Activated CD8-positive, alpha-beta memory T cell treated with anti-CD3 and anti-CD28 coated beads for 24 hours (primary cell): ENCODE measurements at regions not wholly inside any gene's neighbourhood (a gene's known extent, or its start where the extent isn't known, plus 50 kb on each side); places are given as distances from the start of the nearest gene placed in this dataset.
A peak's percentile ranks its signal among the peaks of the same experiment; 100 is the strongest.
"Not testable (repeated sequence)": the region's sequence is repeated elsewhere in the genome, so short reads cannot be mapped to it uniquely, and the experiment has no call there.

Source experiments
- DNase-seq: peaks from one replicate; pipeline ENCODE4 v3.0.0-alpha.2; 2020

- DNase-seq = no peak
These were observed 101.8 kb downstream of the ESM1 start for GRCh38 chr5:54883374-54884194.

DNA sequence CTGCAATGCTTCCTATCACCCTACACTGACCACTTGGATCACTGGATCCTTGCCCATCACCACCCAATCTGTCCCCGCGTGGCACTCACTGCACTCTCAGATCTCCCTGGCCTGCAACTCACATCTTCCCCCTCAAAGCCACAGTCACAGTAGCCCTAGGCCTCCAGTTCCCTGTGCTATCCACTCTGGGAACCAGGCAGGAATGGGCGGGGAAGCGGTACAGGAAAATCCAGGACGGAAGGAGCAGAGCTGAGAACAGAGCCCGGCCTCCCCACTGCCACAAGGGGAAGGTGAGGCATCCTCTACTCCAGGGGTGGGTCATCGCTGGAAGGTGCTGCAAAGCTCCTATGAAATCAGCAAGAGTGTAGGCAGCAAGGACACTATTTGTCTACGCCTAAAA, 102.6 kb downstream of the ESM1 start:
- DNase-seq = no peak

DNA sequence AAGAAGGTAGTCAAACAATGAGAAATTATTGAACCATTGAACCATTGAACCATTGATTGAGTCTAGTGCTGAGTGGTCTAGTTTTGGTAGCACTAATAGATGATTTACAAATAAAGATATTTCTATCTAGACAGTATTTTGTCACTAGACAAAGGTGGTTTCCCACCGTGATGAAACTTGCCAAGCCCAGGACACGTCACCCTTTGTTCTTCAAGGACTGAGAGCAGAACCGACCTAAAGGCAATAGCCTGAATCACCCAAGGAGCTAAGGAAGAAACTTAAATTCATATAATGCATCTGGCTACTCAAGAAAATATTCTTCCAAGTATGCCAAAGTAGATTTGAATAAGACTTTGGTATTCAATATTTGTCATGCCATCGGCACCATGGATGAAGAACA, 103.3 kb downstream of the ESM1 start:
- no peak for DNase-seq

- no peak for DNase-seq
These were observed 103.9 kb downstream of the ESM1 start for GRCh38 chr5:54881286-54882005.

DNA sequence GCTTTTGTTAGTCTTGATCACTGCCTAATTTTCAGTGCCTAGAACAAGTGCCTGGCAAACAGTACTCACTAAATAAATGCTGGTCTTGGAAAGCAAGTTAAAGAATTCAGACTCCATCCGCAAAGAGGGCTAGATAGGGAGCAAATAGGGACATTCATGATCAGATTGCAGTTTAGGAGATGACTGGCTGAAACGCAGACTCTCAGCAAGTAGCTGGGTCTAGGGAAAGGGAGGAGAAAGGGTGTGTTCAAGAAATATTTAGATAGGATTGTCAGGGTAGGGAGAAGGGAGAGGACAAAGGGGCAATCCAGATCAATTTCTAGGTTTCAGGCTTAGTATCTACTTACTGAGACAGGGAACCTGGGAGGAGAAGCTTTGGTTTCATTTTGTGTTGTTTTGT, 108.4 kb downstream of the ESM1 start:
- no peak for DNase-seq

GRCh38 chr5:54876556-54876955, 108.8 kb downstream of the ESM1 start:
- no peak for DNase-seq

- DNase-seq = no peak
These were observed 110.9 kb downstream of the ESM1 start for GRCh38 chr5:54874337-54875021.

- no peak for DNase-seq
These were observed 111.7 kb downstream of the ESM1 start for GRCh38 chr5:54873691-54874090.

- DNase-seq = no peak
These were observed 112.6 kb downstream of the ESM1 start for GRCh38 chr5:54872810-54873209.

DNA sequence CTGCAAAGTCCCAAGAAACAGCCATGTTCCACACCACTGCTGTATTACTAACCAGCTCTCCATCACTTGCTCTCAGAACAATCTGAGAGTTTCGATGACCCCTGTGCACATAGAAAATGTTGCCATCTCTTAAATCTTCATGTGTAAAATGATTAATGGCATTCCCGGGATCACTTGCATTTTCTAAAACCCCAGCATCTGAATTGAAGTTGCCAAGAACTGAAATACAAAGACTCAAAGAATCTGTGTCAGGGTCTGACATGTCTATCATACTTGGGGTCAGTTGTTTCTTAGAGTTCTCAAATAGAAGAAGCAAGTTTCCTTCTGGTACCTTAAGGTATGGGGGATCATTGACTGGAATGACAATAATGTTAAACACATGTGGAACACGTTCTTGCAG, 115.1 kb downstream of the ESM1 start:
- DNase-seq = no peak

DNA sequence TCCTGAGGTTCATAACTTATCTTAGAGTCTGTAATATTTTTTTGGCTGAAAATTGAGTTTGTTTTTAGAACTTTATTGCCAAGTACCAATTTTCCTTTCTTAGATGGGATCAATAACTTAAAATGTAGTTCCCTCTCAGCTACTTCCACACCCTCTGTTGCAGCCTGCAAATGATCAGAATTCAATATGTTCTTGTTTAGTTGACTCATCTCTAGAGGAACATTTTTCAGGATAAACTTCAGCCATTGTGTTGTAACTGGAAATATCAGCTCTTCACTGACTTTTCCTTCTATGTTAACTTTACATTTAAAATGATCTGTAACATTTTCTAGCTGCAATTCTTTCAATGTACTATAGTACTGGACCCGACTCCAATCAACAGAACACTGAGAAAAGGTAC, 115.7 kb downstream of the ESM1 start:
- DNase-seq = no peak

DNA sequence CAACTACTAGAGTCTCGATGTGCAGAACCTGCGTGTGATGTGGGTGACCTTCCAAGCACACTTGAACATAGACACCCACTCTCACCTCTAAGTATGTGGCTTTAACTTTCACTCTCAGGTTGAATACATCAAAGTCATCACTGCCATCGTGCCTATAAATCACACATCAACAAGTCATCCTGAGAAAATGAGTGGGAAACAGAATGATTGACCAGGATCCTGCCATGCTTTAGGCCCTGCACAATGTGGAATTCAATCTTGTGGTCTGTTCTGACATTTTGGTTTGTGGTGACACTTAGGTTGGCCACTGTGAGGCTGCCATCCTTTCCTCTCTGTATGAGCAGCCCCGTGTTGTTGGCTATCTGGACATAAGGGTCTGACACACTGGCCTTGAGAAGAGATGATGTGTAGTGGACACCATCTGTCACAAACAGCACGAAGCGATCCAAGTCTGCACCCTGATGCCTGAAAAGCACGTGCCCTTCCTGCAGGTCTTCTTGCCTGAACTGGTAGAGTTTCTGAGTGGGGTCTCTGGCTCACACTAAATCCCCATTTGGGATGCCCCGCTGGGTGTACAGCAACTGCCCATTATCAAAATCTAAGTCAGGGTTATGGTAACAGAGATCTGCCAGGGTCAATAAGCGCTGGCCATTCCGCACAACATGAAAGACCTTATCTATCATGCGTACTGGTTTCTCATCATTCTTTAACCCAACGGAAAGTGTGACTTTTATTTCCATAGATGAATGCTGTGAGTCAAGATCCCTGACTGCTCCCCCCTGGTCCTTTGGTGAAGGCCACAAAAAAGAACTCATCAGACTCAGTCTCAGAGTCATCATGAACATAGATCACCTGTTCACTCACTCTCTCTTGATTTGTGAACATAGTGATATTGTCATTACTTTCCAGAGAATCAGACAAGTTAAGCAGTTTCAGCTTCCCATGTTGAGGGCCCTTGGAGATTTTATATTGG, 116.6 kb downstream of the ESM1 start:
- DNase-seq = peak; percentile 70

DNA sequence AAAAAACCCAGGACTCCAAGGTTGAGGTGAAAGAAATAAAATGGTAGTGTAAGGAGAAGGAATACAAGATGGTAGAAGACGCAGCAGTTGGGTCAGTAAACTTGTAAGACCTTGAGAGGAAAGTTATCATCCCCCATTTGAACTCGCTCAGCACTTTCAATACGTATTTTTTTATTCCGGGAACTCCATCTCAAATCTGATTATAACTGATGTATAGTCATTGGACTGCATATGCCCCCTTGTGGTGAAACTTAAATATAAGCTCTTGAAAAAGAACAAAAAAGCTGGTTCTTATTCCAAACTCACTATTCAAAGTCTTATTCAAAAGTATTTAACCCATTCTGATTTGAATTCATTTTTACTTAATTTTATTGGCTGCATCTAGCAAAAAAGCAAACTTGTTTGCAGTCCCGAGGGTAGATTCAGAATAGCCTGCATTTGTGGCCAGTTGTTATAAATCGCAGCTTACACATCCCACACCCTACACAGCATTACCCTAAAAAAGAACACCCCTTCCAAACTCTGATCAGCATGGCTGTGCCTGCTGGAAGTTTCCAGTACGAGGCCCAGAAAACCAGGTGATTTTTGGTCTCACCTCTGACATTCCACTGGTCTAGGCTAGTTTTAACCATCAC, 118.0 kb downstream of the ESM1 start:
- DNase-seq = no peak

DNA sequence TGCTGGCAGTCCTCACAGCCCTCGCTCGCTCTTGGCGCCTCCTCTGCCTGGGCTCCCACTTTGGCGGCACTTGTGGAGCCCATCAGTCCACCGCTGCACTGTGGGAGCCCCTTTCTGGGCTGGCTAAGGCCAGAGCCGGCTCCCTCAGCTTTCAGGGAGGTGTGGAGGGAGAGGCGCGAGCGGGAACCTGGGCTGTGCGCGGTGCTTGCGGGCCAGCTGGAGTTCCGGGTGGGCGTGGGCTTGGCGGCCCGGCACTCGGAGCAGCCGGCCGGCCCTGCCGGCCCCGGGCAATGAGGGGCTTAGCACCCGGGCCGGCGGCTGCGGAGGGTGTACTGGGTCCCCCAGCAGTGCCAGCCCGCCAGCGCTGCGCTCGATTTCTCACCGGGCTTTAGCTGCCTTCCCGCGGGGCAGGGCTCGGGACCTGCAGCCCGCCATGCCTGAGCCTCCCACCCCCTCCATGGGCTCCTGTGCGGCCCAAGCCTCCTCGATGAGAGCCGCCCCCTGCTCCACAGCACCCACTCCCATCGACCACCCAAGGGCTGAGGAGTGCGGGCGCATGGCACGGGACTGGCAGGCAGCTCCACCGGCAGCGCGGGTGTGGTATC, 120.4 kb downstream of the ESM1 start:
- DNase-seq = not testable (repeated sequence)

DNA sequence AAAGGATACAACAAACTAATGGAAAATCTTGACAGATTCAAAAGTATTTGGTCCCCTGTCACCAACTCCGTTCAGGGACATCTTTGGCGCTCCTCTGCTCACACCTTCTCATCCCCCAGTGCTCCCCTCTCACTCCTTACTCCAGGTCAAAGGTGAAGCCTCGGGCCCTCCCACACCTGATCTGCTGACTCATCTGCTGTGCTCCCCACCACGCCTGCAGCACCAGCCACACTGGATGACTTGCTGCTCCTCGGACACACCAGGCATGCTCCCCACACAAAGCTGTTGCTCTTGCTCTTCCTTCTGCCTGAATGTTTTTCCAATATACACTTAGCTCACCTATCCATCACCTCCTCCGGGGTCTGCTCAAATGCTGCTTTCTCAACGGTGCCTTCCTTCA, 123.4 kb downstream of the ESM1 start:
- DNase-seq = no peak

- no peak for DNase-seq
These were observed 124.0 kb downstream of the ESM1 start for GRCh38 chr5:54861212-54861894.

DNA sequence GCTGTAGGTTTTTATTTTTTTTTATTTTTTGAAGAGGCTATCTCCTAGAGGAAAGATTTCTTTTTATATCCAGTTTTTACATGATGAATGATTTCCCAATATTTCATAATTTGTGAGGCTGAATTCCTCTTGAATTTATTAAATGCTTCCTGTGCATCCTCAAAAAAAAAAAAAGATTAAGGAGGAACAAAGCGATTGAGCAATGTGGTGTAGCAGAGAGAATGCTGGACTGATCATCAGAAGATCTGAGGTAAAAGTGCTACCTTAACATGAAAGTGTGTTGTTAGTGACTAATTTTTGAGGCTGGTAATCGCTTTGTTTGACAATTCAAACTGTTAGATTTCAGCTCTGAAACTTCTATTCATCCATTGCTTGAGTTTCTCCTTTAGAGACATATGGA, 125.1 kb downstream of the ESM1 start:
- DNase-seq = no peak

DNA sequence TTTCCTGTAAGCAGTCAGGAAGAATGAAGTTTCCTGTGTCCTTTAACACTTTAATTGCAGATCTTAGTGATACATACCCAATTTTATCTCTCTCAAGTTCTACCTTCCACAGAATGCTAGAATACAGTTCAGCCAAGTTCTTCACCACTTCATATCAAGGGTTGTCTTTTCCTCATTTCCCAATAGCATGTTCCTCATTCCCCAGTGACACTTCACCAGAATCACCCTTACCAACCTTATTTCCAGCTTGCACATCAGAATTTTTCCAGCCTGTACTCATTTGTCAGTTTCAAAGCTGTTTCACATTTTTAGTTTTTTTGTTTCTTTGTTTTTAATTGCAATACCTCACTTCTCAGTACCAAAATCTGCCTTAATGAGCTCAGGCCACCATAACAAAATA, 126.1 kb downstream of the ESM1 start:
- DNase-seq = no peak

DNA sequence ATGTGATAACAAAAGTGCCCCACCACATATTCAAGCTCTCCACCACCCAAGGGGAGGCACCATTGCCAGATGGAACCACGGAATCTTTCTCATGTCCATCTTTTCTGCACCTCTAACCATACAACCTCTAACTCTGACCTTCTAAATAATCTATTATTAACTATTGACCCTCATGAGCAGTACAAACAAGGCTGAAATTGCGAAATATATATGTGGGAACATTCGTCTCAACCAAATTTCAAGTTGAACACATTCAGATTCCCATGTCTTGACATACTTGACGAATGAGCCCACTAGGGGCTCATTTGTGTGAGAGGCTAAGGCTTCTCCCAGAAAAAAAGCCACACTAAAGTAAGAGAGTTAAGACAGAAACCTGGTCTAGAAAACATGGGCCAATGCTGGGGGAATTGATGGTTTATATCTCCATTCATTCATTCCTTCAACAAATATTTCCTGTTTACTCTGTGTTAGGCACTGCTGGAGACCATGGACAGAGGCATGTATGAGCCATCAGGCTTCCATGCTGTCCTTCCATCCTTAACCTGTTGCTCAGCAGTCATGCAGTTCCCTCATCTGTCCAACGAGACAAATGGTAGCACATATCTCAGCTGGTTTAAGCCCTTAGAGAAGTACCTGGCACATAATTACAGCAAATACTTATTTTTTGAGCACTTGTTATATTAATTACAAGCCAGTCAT, 130.4 kb downstream of the ESM1 start:
- no peak for DNase-seq

GRCh38 chr5:54852007-54852406, 133.4 kb downstream of the ESM1 start:
- DNase-seq = no peak
